Mucosa of descending colon (tissue), 3 donors: ENCODE measurements at regions not wholly inside any gene's neighbourhood (a gene's known extent, or its start where the extent isn't known, plus 50 kb on each side); places are given as distances from the start of the nearest gene placed in this dataset.

Experiments
- ATAC-seq: fragments of 200-7000 bp; cut with Tn5 transposase; one replicate; pipeline ENCODE4 v1.9.1; 2020; ENCODE audit warnings: mild to moderate bottlenecking, moderate library complexity
- DNase-seq, 3 donors: peaks; one replicate each; pipeline ENCODE4 v3.0.0-alpha.2; 2020
- H3K36me3 ChIP-seq: fragments of 200-600 bp; one replicate; pipeline ENCODE4 v1.8.0; 2021; ENCODE audit warnings: low read depth, mild to moderate bottlenecking
- H3K4me1 ChIP-seq: fragments of 200-600 bp; one replicate; pipeline ENCODE4 v1.8.0; 2021; ENCODE audit warnings: low read depth, mild to moderate bottlenecking
- H3K4me3 ChIP-seq: fragments of 200-600 bp; one replicate; pipeline ENCODE4 v1.8.0; 2021; ENCODE audit warnings: mild to moderate bottlenecking
- H3K9me3 ChIP-seq: fragments of 200-600 bp; one replicate; pipeline ENCODE4 v1.8.0; 2021; ENCODE audit warnings: mild to moderate bottlenecking
- intact Hi-C, 2 donors: fragments of 100-400 bp; cut with DNase I in 1 of 2; cut with micrococcal nuclease in 1 of 2; formaldehyde crosslinking; loops; one replicate each; pipeline versions ENCODE4 v1.11.0 to v1.11.1; 2022; cut with DNase I, micrococcal nuclease
- TF ChIP-seq, protein P1 (sequence below): fragments of 200-600 bp; IDR thresholded peaks from one replicate; pipeline ENCODE4 v1.8.0; 2022; ENCODE audit warnings: antibody characterized with exemption, mild to moderate bottlenecking
- donor health status: DM: no; HTN: no; CAD: no; lungs with moderate emphysema.
- donor health status: DM: no; HTN: no; CAD: no.
- donor health status: DM: no; HTN: yes; CAD: no.

DNA sequence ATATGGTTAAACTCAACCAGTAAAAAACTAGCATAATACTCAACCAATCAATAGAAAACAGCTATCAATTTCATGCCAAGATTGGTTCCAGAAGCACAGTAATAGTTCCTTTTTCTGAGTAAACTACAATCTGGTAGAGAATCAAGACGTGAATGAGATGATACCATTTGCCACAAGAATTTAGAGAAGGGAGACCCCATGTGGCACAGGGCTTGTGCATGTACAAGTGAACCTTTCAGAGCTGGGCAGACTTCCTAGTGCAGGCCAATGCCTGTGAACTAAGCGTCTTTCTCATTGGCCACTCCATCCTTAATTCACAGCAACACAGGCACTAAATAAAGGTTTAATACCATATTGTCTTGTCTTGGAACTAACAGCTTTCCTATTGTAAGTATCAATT lies 213.5 kb downstream of the RFPL4B start:
- H3K4me1 ChIP-seq, result no peaks in the 10 kb centered on the region
- ATAC-seq, result no peak

DNA sequence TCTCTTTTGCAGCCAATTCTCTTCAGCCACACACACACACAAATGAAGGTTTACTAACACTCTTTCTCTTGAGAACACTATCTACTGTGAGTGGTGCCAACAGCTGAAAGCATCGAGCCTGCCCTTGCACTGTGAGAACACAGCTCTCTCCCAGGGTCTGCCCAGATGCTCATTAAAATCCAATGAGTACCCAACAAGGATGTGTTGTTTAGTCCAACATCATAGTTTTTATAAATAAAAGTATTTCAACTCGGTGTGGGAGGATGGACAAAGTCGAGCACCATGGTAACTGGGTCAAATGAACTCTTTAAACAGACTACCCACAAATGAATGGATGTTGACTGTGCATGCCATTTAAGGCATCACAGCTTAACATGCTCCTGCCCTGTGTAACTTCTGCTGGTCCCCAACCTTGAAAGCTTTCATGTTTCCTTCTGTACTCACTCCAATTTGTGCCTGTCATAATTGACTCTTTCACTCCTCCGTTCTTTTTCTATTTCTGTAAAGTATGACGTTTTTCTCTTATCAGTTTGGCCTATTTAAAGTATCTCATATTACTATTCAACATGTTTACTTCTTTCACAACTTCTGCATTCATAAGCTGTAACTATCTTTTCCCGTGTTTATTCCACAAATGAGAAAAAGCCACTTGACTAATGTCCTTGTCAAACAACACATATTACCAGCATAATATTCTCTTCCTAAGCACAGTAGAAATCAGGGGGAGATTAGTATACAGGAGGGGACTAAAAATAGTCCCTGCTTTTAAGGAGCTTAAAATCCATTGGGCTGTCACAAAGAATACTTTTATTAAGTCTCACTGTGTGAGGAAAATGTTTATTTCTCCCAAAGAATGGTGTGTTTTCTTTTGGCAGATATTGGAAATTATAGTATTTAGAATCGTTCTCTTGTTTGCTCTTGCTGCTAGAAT lies 215.4 kb downstream of the RFPL4B start:
- DNase-seq (no peak), ATAC-seq (no peak)
- H3K9me3 ChIP-seq, result no peaks in the 10 kb centered on the region
- intact Hi-C loops, result no loop called here
- H3K4me3 ChIP-seq, result no peak overlapping the region
- H3K4me1 ChIP-seq, result no peaks in the 10 kb centered on the region
- no peaks in the 10 kb centered on the region for H3K36me3 ChIP-seq
- TF ChIP-seq, protein P1, sequence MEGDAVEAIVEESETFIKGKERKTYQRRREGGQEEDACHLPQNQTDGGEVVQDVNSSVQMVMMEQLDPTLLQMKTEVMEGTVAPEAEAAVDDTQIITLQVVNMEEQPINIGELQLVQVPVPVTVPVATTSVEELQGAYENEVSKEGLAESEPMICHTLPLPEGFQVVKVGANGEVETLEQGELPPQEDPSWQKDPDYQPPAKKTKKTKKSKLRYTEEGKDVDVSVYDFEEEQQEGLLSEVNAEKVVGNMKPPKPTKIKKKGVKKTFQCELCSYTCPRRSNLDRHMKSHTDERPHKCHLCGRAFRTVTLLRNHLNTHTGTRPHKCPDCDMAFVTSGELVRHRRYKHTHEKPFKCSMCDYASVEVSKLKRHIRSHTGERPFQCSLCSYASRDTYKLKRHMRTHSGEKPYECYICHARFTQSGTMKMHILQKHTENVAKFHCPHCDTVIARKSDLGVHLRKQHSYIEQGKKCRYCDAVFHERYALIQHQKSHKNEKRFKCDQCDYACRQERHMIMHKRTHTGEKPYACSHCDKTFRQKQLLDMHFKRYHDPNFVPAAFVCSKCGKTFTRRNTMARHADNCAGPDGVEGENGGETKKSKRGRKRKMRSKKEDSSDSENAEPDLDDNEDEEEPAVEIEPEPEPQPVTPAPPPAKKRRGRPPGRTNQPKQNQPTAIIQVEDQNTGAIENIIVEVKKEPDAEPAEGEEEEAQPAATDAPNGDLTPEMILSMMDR, result no peak

More for the DNA sequence above, 213.5 kb downstream of the RFPL4B start:
- TF ChIP-seq, protein P1, result no peak
- Histone ChIP-seq H3K36me3 (no peaks in the 10 kb centered on the region), H3K4me3 (no peak overlapping the region), H3K9me3 (no peaks in the 10 kb centered on the region)
- DNase-seq, result no peak
- intact Hi-C loops, result no loop called here

DNA sequence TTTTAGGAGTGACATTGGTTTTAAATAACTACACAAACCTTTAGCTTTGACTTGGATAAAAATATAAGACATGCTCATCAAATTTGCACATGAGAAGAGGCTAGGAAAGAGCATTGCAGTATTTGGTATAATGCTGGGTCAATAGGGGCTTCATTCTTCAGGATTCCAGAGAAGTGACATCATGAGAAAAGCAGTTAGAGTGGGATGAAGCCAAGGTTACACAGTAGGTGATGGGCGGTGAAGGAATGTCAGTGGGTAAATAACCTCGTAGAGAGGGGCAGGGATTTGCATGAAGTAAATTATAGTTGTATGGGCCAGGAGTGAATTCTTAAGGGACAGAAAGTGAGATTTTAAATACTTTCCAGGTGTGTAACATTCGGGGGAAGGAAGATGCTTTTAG lies 216.2 kb downstream of the RFPL4B start:
- intact Hi-C loops, result no loop called here
- TF ChIP-seq, protein P1, result no peak
- Histone ChIP-seq H3K9me3 (no peaks in the 10 kb centered on the region), H3K4me3 (no peak overlapping the region), H3K4me1 (no peaks in the 10 kb centered on the region), H3K36me3 (no peaks in the 10 kb centered on the region)
- no peak for ATAC-seq
- DNase-seq, result no peak

DNA sequence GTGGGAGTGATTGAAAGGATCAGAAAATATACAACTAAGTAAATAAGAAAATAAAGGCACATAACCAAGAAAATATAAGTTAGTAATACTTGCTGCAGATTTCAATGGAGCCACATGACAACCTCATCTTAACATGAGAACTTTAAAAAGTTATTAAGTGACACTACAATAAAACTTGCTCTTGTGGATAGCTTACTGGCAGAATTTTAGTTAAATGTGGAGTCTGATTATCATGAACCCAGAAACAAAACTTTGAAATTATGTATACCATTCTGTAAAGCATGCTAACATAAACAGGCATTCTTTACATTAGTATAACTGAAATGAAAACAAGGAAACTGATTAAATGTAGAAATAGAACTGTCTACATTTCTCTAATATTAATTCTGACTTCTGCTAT lies 220.9 kb downstream of the RFPL4B start:
- H3K4me3 ChIP-seq, result no peak overlapping the region
- no peaks in the 10 kb centered on the region for H3K4me1 ChIP-seq
- no peaks in the 10 kb centered on the region for H3K9me3 ChIP-seq
- no peak for ATAC-seq
- intact Hi-C loops, result no loop called here
- no peaks in the 10 kb centered on the region for H3K36me3 ChIP-seq
- DNase-seq, result no peak
- TF ChIP-seq, protein P1, result no peak

DNA sequence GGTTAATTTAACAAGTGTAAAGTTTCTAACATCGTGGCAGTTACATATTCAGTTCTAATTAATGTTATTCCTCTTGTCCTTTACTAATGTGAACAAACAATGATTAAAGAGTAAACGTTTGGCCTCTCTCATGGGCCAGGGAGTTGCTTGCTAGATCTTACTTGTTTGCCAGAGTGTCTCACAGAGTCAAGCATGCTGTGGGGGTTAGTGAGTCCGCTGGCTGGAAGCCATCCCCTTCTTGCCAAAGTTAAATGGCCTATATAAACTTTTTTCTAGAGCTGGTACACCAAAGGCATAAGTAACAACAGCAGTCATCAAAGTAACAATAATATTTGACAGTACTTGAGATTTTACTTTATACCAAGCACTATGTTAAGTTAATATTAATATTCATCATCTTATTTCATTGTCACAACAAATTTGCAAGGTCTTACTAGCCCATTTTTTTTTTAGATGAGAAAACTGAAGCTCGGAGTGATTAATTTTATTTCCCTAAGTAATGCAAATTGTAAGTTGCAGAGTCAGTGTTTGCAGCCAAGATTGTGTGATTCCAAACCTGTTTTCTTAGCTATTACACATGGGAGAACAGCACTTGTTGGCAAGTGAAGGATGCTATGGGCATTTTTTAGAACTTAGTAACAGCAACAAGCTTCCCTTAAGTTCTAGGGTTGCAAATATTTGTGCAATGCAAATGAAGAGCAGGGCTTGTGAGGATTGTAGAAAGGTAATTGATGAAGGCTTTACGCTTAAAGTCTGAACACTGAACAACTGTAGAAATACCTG lies 224.5 kb downstream of the RFPL4B start:
- Histone ChIP-seq H3K4me1 (no peaks in the 10 kb centered on the region), H3K36me3 (no peaks in the 10 kb centered on the region), H3K4me3 (no peak overlapping the region), H3K9me3 (no peaks in the 10 kb centered on the region)
- peak in 1 of 3 donors; percentile 24 for DNase-seq
- intact Hi-C loops, result no loop called here
- TF ChIP-seq, protein P1, result no peak
- no peak for ATAC-seq
